H1 (cell line): ENCODE measurements at regions not wholly inside any gene's neighbourhood (a gene's known extent, or its start where the extent isn't known, plus 50 kb on each side); places are given as distances from the start of the nearest gene placed in this dataset.

Experiments
- CTCF ChIA-PET: fragments of 300-600 bp; sonication (Branson Sonifier 250); formaldehyde crosslinking; loops from one replicate; lab custom pipeline; 2021; ENCODE audit not compliant: partially characterized antibody; lab: Charles Lee
- POLR2A ChIA-PET: fragments of 300-600 bp; sonication (Branson Sonifier 250); formaldehyde crosslinking; loops from one replicate; lab custom pipeline; 2021; ENCODE audit warnings: inconsistent platforms; ENCODE audit not compliant: partially characterized antibody; lab: Charles Lee
- DNase-seq, 2 experiments: peaks; one replicate each; pipeline versions ENCODE4 v3.0.0 to v3.0.0-alpha.2; 2010 to 2022; ENCODE audit warnings: low spot score in 2 of 2, low read depth in 1 of 2, mixed read lengths in 1 of 2
- FAIRE-seq: peaks from 2 replicates; lab custom pipeline; 2011; peaks lifted over from hg19 to GRCh38; lab: Jason Lieb, UNC
- H2AFZ ChIP-seq: 2 replicates; pipeline ENCODE4 v1.8.1; 2012; ENCODE audit warnings: low read length, inconsistent platforms
- H2AK5ac ChIP-seq: 2 replicates; pipeline ENCODE4 v1.6.1; 2013; ENCODE audit warnings: low read depth, low read length
- H2BK120ac ChIP-seq: replicated peaks from 2 replicates; pipeline ENCODE3; 2013; ENCODE audit warnings: low read depth, low read length, inconsistent platforms
- H2BK12ac ChIP-seq: 2 replicates; pipeline ENCODE4 v1.6.1; 2013; ENCODE audit warnings: low read depth, low read length
- H2BK15ac ChIP-seq: 2 replicates; pipeline ENCODE4 v1.6.1; 2013; ENCODE audit warnings: low read length
- H2BK20ac ChIP-seq: 2 replicates; pipeline ENCODE4 v1.6.1; 2013; ENCODE audit warnings: low read length
- H2BK5ac ChIP-seq: 2 replicates; pipeline ENCODE4 v1.6.1; 2013; ENCODE audit warnings: low read depth, low read length
- H3K14ac ChIP-seq: 2 replicates; pipeline ENCODE4 v1.6.1; 2013; ENCODE audit warnings: inconsistent platforms; ENCODE audit not compliant: insufficient read length
- H3K18ac ChIP-seq: 2 replicates; pipeline ENCODE4 v1.6.1; 2013; ENCODE audit warnings: low read length; ENCODE audit errors: extremely low read depth
- H3K23ac ChIP-seq: 2 replicates; pipeline ENCODE4 v1.6.1; 2013; ENCODE audit warnings: inconsistent platforms; ENCODE audit not compliant: insufficient read length
- H3K23me2 ChIP-seq: 2 replicates; pipeline ENCODE4 v1.6.1; 2013; ENCODE audit warnings: low read depth, low read length
- H3K27ac ChIP-seq: 2 replicates; pipeline ENCODE4 v1.6.1; 2011; ENCODE audit warnings: low read depth, low read length, inconsistent platforms
- H3K27me3 ChIP-seq, 4 experiments: replicated peaks in 1 of 4; 1 replicate in 1 of 4; 2 replicates in 3 of 4; pipeline versions ENCODE4 v1.6.1 to v1.8.1; 2011 to 2013; ENCODE audit warnings: low read length in 3 of 4, mild to moderate bottlenecking in 3 of 4, inconsistent platforms in 2 of 4, mixed read lengths in 2 of 4, moderate library complexity in 1 of 4; ENCODE audit not compliant: control insufficient read depth in 3 of 4, insufficient read depth in 3 of 4; ENCODE audit errors: extremely low read depth in 1 of 4
- H3K36me3 ChIP-seq, 4 experiments: 2 replicates each; pipeline versions ENCODE4 v1.6.1 to v1.8.1; 2011 to 2013; ENCODE audit warnings: mild to moderate bottlenecking in 4 of 4, low read length in 3 of 4, moderate library complexity in 2 of 4, control low read depth in 1 of 4, inconsistent platforms in 1 of 4; ENCODE audit not compliant: insufficient read depth in 4 of 4, control insufficient read depth in 2 of 4
- H3K4ac ChIP-seq: replicated peaks from 2 replicates; pipeline ENCODE3; 2013; ENCODE audit warnings: low read length, low read depth, mixed read lengths, inconsistent platforms; ENCODE audit not compliant: insufficient read length
- H3K4me1 ChIP-seq, 4 experiments: replicated peaks in 1 of 4; 1 replicate in 1 of 4; 2 replicates in 3 of 4; pipeline versions ENCODE4 v1.6.1 to v1.8.1; 2011 to 2013; ENCODE audit warnings: low read length in 3 of 4, inconsistent platforms in 2 of 4, mixed read lengths in 1 of 4; ENCODE audit not compliant: insufficient read depth in 4 of 4, control insufficient read depth in 3 of 4
- H3K4me2 ChIP-seq, 2 experiments: 2 replicates each; pipeline versions ENCODE4 v1.6.1 to v1.8.1; 2011 to 2013; ENCODE audit warnings: low read depth in 2 of 2, low read length in 2 of 2, control low read depth in 1 of 2, inconsistent platforms in 1 of 2, mild to moderate bottlenecking in 1 of 2; ENCODE audit not compliant: insufficient read depth in 1 of 2
- H3K4me3 ChIP-seq, 4 experiments: fragments of 200-600, 300-600 bp in 1 of 4; sonication (generic), shearing (Covaris generic), sonication (Bioruptor Twin) in 1 of 4; 2 replicates each; pipeline versions ENCODE4 v1.5.1 to v1.8.1; 2011 to 2016; ENCODE audit warnings: low read length in 4 of 4, low read depth in 3 of 4, control low read depth in 2 of 4, inconsistent platforms in 2 of 4, mild to moderate bottlenecking in 2 of 4, mixed read lengths in 1 of 4, moderate library complexity in 1 of 4; ENCODE audit not compliant: insufficient read depth in 2 of 4; ENCODE audit errors: extremely low read depth in 1 of 4
- H3K56ac ChIP-seq: replicated peaks from 2 replicates; pipeline ENCODE3; 2013; ENCODE audit warnings: low read depth, mild to moderate bottlenecking, mixed read lengths, low read length, inconsistent platforms; ENCODE audit not compliant: insufficient read length
- H3K79me1 ChIP-seq: 2 replicates; pipeline ENCODE4 v1.6.1; 2013; ENCODE audit warnings: low read depth, low read length, control low read depth
- H3K79me2 ChIP-seq, 2 experiments: 2 replicates each; pipeline versions ENCODE4 v1.6.1 to v1.8.1; 2012 to 2013; ENCODE audit warnings: low read length in 2 of 2, mild to moderate bottlenecking in 2 of 2, inconsistent platforms in 1 of 2; ENCODE audit not compliant: insufficient read depth in 2 of 2, control insufficient read depth in 1 of 2
- H3K9ac ChIP-seq, 4 experiments: replicated peaks in 1 of 4; 1 replicate in 1 of 4; 2 replicates in 3 of 4; pipeline versions ENCODE4 v1.6.1 to v1.8.1; 2011 to 2013; ENCODE audit warnings: low read depth in 3 of 4, low read length in 3 of 4, control low read depth in 2 of 4, mild to moderate bottlenecking in 2 of 4, moderate library complexity in 2 of 4, inconsistent platforms in 1 of 4; ENCODE audit errors: extremely low read depth in 1 of 4
- H3K9me3 ChIP-seq, 2 experiments: 2 replicates each; pipeline versions ENCODE4 v1.6.1 to v1.8.1; 2012 to 2013; ENCODE audit warnings: mild to moderate bottlenecking in 2 of 2, moderate library complexity in 2 of 2, control low read depth in 1 of 2, inconsistent platforms in 1 of 2, low read depth in 1 of 2, low read length in 1 of 2, mixed read lengths in 1 of 2; ENCODE audit not compliant: insufficient read depth in 2 of 2
- H4K20me1 ChIP-seq, 2 experiments: replicated peaks in 1 of 2; 2 replicates each; pipeline versions ENCODE3 to v1.8.1; 2011 to 2013; ENCODE audit warnings: inconsistent platforms in 2 of 2, low read length in 2 of 2, mild to moderate bottlenecking in 1 of 2; ENCODE audit not compliant: insufficient read depth in 2 of 2, control insufficient read depth in 1 of 2
- H4K5ac ChIP-seq: 2 replicates; pipeline ENCODE4 v1.6.1; 2013; ENCODE audit warnings: low read length, low read depth, mixed read lengths, inconsistent platforms; ENCODE audit not compliant: insufficient read length
- H4K8ac ChIP-seq: 2 replicates; pipeline ENCODE4 v1.8.0; 2013; ENCODE audit warnings: mild to moderate bottlenecking, moderate library complexity, low read length, inconsistent platforms; ENCODE audit not compliant: insufficient read depth; ENCODE audit errors: extremely low read depth
- H4K91ac ChIP-seq: replicated peaks from 2 replicates; pipeline ENCODE3; 2013; ENCODE audit warnings: low read length, mixed read lengths, inconsistent platforms; ENCODE audit not compliant: insufficient read length
- BCL11A ChIP-seq, 2 experiments: IDR thresholded peaks; one replicate each; pipeline ENCODE4 v1.6.1; 2011; ENCODE audit warnings: low read depth in 2 of 2, low read length in 2 of 2, mild to moderate bottlenecking in 2 of 2
- KDM1A ChIP-seq: fragments of 200-600, 300-600 bp; sonication (generic); IDR thresholded peaks from 2 replicates; pipeline ENCODE4 v1.7.1; 2016; ENCODE audit warnings: mild to moderate bottlenecking, low read length, borderline replicate concordance
- NANOG ChIP-seq: IDR thresholded peaks from 2 replicates; pipeline ENCODE4 v1.6.1; 2011; ENCODE audit warnings: low read length, low read depth, mild to moderate bottlenecking, inconsistent platforms; ENCODE audit not compliant: insufficient read depth, poor library complexity, severe bottlenecking
- SIX5 ChIP-seq: IDR thresholded peaks from 2 replicates; pipeline ENCODE4 v1.6.1; 2011; ENCODE audit warnings: mild to moderate bottlenecking, low read depth, low read length
- WGBS, 2 experiments: shearing (Covaris generic) in 1 of 2; methylation state at CpG; one replicate each; pipeline versions ENCODE4 v1.1.6 to v1.1.7; 2013 to 2015; ENCODE audit warnings: low lambda C conversion rate in 2 of 2, mixed read lengths in 2 of 2, inconsistent platforms in 1 of 2, low coverage in 1 of 2, missing lambda C conversion rate in 1 of 2; ENCODE audit not compliant: insufficient replicate concordance in 2 of 2, insufficient coverage in 1 of 2, insufficient read length in 1 of 2; ENCODE audit errors: extremely low coverage in 1 of 2, missing lambda C conversion rate in 1 of 2; 5-methylcytosine and 5-hydroxymethylcytosine counted together

DNA sequence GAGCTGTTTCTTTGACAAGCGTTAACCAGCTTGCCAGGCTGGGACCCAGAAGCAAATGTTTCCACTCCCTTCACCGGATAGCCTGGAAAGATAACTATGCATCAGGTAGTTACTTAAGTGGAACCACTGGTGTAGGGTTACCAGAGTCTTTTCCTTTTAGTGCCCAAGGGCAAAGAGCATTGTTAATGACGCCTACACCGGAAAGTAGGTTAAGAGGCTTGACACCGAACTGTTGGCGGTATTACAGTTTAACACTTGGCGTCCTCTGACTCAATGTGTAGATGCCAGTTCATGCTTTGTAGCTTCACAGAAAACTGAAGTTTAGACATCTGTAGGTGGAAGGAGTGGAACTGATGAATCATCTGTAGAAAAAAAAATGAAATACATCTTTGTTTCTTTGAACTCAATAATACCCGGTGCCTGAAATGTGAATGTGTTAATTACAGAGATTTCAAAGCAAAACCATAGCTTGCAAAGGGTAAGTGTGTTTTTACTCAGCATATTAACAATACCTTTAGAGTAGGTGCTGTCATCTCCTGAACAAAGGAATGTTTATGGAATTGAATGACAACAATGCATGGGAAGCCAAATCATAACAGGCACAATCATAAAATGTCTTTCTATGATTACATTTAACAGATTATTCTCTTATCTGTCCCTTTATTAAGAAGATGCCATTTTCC is 426.7 kb upstream of the SALL1 start:
- Histone ChIP-seq H4K5ac (no peak overlapping the region), H3K18ac (no peak overlapping the region), H3K4me1 (peaks cover 0 to 6% (median 2%) of the 10 kb centered on the region in 4 experiments; a peak in 3 of 7 replicates), H3K23ac (no peak overlapping the region), H4K8ac (no peak overlapping the region), H4K91ac (no peak overlapping the region), H2AK5ac (no peak overlapping the region), H3K36me3 (no peaks in the 10 kb centered on the region), H3K9me3 (no peaks in the 10 kb centered on the region), H3K56ac (no peak overlapping the region), H3K4me3 (no peak overlapping the region), H2BK20ac (no peak overlapping the region)
- POLR2A ChIA-PET = no interaction called here
- FAIRE-seq = no peak
- no peak for TF ChIP-seq BCL11A (IDR thresholded peaks at IDR 0.05; ENCODE audit: low read depth in 2 of 2, low read length in 2 of 2)
- no peak for TF ChIP-seq KDM1A
- TF ChIP-seq NANOG = no peak
- TF ChIP-seq SIX5 = no peak
- TF ChIP-seq, all 59 proteins: peak for 0
- Histone ChIP-seq H3K79me1 (no peaks in the 10 kb centered on the region), H4K20me1 (no peaks in the 10 kb centered on the region), H3K27me3 (no peaks in the 10 kb centered on the region), H2BK120ac (no peak overlapping the region), H2BK5ac (no peak overlapping the region), H3K4ac (no peak overlapping the region), H3K4me2 (no peak overlapping the region), H2BK15ac (no peak overlapping the region), H3K27ac (no peak overlapping the region), H3K23me2 (no peaks in the 10 kb centered on the region), H2BK12ac (no peak overlapping the region), H2AFZ (no peak overlapping the region), H3K9ac (no peak overlapping the region), H3K14ac (no peak overlapping the region), H3K79me2 (no peaks in the 10 kb centered on the region)
- DNase-seq = peak in 1 of 2 experiments; percentile 23
- 81% methylated on average over 8 of the region's 8 CpGs; no CpG with 5 or more reads in 1 of the 2 experiments for WGBS, 2 experiments
- CTCF ChIA-PET = interaction anchor here (1.1 to 1.4 kb wide), 2 partner anchors 15 to 452 kb away, joined by 4 read pairs; no protein-coding TSS in a partner anchor
